Duodenal mucosa (tissue), 2 donors: ENCODE measurements at regions not wholly inside any gene's neighbourhood (a gene's known extent, or its start where the extent isn't known, plus 50 kb on each side); places are given as distances from the start of the nearest gene placed in this dataset.

Experiments used
- H3K27ac ChIP-seq: one replicate; pipeline ENCODE4 v1.7.0; 2013; ENCODE audit warnings: low read depth, low read length
- H3K27me3 ChIP-seq, 2 donors: one replicate each; pipeline ENCODE4 v1.7.0; 2013; ENCODE audit warnings: low read length in 2 of 2, control low read depth in 1 of 2; ENCODE audit not compliant: insufficient read depth in 2 of 2, control insufficient read depth in 1 of 2
- H3K36me3 ChIP-seq, 2 donors: one replicate each; pipeline ENCODE4 v1.7.0; 2013; ENCODE audit warnings: low read length in 2 of 2, control low read depth in 1 of 2; ENCODE audit not compliant: insufficient read depth in 2 of 2, control insufficient read depth in 1 of 2
- H3K4me1 ChIP-seq, 2 donors: one replicate each; pipeline ENCODE4 v1.7.0; 2013; ENCODE audit warnings: low read length in 2 of 2, control low read depth in 1 of 2; ENCODE audit not compliant: insufficient read depth in 2 of 2, control insufficient read depth in 1 of 2
- H3K4me3 ChIP-seq, 2 donors: one replicate each; pipeline ENCODE4 v1.7.0; 2013; ENCODE audit warnings: low read length in 2 of 2, low read depth in 1 of 2
- H3K9ac ChIP-seq, 2 donors: one replicate each; pipeline ENCODE4 v1.7.0; 2013; ENCODE audit warnings: low read length in 2 of 2, low read depth in 1 of 2
- H3K9me3 ChIP-seq, 2 donors: one replicate each; pipeline ENCODE4 v1.7.0; 2013; ENCODE audit warnings: low read length in 2 of 2, control low read depth in 1 of 2; ENCODE audit not compliant: control insufficient read depth in 1 of 2

DNA sequence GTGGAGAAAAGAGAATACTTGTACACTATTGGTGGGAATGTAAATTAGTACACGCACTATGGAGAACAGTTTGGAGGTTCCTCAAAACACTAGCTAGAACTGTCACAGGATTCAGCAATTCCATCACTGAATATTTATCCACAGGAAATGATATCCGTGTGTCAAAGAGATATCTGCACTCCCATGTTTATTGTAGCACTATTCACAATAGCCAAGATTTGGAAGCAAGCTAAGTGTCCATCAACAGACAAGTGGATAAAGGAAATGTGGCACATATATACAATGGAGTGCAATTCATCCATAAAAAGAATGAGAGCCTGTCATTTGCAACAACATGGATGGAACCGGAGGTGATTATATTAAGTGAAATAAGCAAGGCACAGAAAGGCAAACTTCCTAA lies 428.5 kb downstream of the CCDC91 start:
- no peaks in the 10 kb centered on the region for H3K36me3 ChIP-seq
- no peaks in the 10 kb centered on the region for H3K27me3 ChIP-seq
- no peak overlapping the region for H3K27ac ChIP-seq
- no peak overlapping the region for H3K4me3 ChIP-seq
- H3K9ac ChIP-seq, result no peak overlapping the region
- H3K4me1 ChIP-seq, result no peaks in the 10 kb centered on the region
- H3K9me3 ChIP-seq, result no peaks in the 10 kb centered on the region

GRCh38 chr12:28620281-28620680 lies 430.0 kb downstream of the CCDC91 start:
- Histone ChIP-seq H3K4me3 (no peak overlapping the region), H3K27ac (no peak overlapping the region), H3K9me3 (no peaks in the 10 kb centered on the region), H3K36me3 (no peaks in the 10 kb centered on the region), H3K27me3 (no peaks in the 10 kb centered on the region), H3K9ac (no peak overlapping the region), H3K4me1 (no peaks in the 10 kb centered on the region)

DNA sequence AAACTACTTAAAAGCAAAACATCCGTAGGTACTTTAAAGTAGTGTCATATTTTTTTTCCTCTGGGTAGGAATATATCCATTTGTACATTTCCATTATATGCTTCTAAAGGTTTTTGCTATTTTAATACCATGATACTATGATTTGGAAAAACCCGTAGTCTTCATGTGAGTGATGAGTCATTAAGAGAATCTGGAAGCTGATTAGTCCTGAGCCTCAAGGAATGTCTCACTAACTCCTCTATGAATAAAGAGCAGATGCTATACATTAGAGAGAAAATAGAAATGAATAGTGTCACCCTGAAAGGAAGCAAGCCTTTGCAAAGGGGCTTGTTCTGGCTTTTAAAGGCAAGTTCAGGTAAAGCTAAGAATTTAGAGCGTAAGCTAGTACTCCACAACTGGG lies 432.1 kb downstream of the CCDC91 start:
- Histone ChIP-seq H3K27ac (no peak overlapping the region), H3K9ac (no peak overlapping the region), H3K27me3 (no peaks in the 10 kb centered on the region), H3K9me3 (no peaks in the 10 kb centered on the region), H3K4me1 (no peaks in the 10 kb centered on the region), H3K36me3 (no peaks in the 10 kb centered on the region), H3K4me3 (no peak overlapping the region)

GRCh38 chr12:28626504-28626903 lies 436.2 kb downstream of the CCDC91 start:
- H3K36me3 ChIP-seq, result no peaks in the 10 kb centered on the region
- no peaks in the 10 kb centered on the region for H3K4me1 ChIP-seq
- H3K9me3 ChIP-seq, result no peaks in the 10 kb centered on the region
- no peaks in the 10 kb centered on the region for H3K27me3 ChIP-seq
- H3K4me3 ChIP-seq, result no peak overlapping the region
- H3K9ac ChIP-seq, result no peak overlapping the region
- no peak overlapping the region for H3K27ac ChIP-seq

DNA sequence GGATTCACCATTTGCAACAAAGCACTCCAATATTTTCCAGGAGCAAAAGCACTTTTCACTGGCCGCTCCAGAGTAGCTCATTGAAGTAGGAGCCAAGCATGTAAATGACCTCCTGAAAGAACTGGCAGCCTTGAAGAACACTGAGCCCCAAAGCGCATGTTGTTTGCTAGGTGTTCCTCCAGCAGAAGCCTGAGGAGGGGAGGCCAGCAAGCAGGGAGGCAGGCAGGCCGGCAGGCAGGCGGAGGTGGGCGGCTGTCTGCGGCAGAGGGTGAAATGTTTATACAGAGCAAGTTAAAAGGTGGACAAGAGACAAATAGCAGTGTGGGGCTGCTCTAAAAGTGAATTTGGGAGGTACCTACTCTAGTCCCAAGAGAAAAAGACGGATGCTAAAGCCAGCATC lies 439.4 kb downstream of the CCDC91 start:
- Histone ChIP-seq H3K4me1 (no peaks in the 10 kb centered on the region), H3K4me3 (no peak overlapping the region), H3K9ac (no peak overlapping the region), H3K27me3 (no peaks in the 10 kb centered on the region), H3K9me3 (no peaks in the 10 kb centered on the region), H3K36me3 (no peaks in the 10 kb centered on the region), H3K27ac (no peak overlapping the region)

- H3K27me3 ChIP-seq, result no peaks in the 10 kb centered on the region
These were observed 441.6 kb downstream of the CCDC91 start for GRCh38 chr12:28631831-28632230.

GRCh38 chr12:28640519-28640918 lies 450.3 kb downstream of the CCDC91 start:
- H3K9ac ChIP-seq, result no peak overlapping the region
- no peak overlapping the region for H3K4me3 ChIP-seq
- no peaks in the 10 kb centered on the region for H3K4me1 ChIP-seq
- H3K27ac ChIP-seq, result no peak overlapping the region
- H3K9me3 ChIP-seq, result no peaks in the 10 kb centered on the region
- H3K36me3 ChIP-seq, result no peaks in the 10 kb centered on the region
- H3K27me3 ChIP-seq, result no peaks in the 10 kb centered on the region

More at GRCh38 chr12:28631831-28632230, 441.6 kb downstream of the CCDC91 start:
- H3K4me1 ChIP-seq, result no peaks in the 10 kb centered on the region
- no peak overlapping the region for H3K27ac ChIP-seq
- no peak overlapping the region for H3K4me3 ChIP-seq
- no peak overlapping the region for H3K9ac ChIP-seq
- H3K9me3 ChIP-seq, result no peaks in the 10 kb centered on the region
- no peaks in the 10 kb centered on the region for H3K36me3 ChIP-seq

- H3K36me3 ChIP-seq, result no peaks in the 10 kb centered on the region
- no peaks in the 10 kb centered on the region for H3K27me3 ChIP-seq
- H3K9ac ChIP-seq, result no peak overlapping the region
- no peak overlapping the region for H3K4me3 ChIP-seq
- H3K27ac ChIP-seq, result no peak overlapping the region
- no peaks in the 10 kb centered on the region for H3K9me3 ChIP-seq
- H3K4me1 ChIP-seq, result no peaks in the 10 kb centered on the region
These were observed 455.2 kb downstream of the CCDC91 start for GRCh38 chr12:28645436-28645835.

DNA sequence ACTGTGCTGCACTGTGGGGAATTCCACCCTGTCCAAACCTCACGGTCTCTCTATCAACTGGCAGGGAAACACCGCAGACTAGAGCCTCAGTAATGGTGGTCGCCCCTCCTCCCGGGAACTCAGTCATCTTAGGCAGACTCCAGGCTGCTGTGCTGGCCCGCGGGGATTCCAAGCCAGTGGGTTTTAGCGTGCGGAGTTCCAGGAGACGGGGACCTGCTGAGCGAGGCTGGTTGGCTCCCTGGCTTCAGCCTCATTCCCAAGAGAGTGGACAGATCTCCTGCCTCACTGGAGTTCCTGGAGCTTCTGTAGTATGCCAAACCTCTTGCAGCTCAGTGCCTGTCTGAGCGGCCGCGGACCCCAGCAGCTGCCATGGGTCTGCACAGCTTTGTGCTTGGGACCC lies 455.6 kb downstream of the CCDC91 start:
- H3K4me3 ChIP-seq, result no peak overlapping the region
- no peak overlapping the region for H3K9ac ChIP-seq
- no peaks in the 10 kb centered on the region for H3K4me1 ChIP-seq
- no peaks in the 10 kb centered on the region for H3K9me3 ChIP-seq
- no peaks in the 10 kb centered on the region for H3K27me3 ChIP-seq
- H3K36me3 ChIP-seq, result no peaks in the 10 kb centered on the region
- H3K27ac ChIP-seq, result no peak overlapping the region

DNA sequence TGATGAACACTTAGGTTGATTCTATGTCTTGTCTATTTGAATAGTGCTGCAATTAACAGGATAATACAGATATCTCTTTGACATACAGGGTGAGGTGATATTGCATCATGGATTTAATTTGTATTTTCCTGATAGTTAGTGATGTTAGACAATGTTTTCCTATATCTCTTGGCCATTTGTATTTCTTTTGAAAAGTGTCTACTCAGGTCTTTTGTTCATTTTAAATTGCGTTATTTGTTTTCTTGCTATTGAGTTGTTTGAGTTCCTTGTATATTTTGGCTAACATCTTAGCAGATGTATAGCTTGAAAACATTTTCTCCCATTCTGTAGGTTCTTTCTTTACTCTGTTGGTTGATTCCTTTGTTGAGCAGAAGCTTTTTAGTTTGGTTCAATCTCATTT lies 460.6 kb downstream of the CCDC91 start:
- Histone ChIP-seq H3K4me3 (no peak overlapping the region), H3K4me1 (no peaks in the 10 kb centered on the region), H3K27me3 (no peaks in the 10 kb centered on the region), H3K36me3 (no peaks in the 10 kb centered on the region), H3K27ac (no peak overlapping the region), H3K9ac (no peak overlapping the region), H3K9me3 (peaks cover 0 to 2% of the 10 kb centered on the region in 2 donors)

DNA sequence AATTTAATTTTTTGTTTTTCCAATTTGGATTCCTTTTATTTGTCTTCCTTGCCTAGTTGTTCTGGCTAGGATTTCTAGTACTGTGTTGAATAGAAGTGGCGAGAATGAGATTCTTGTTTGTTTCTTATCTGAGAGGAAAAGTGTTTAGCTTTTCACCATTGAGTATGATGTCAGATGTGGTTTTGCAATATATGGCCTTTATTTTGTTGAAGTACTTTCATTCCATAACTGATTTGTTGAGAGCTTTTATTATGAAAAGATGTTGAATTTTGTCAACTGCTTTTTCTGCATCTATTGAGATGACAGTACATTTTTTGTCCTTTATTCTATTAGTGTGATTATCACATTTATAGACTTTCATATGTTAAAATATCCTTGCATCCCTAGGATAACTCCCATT lies 462.0 kb downstream of the CCDC91 start:
- peaks cover 0 to 2% of the 10 kb centered on the region in 2 donors for H3K9me3 ChIP-seq
- H3K4me3 ChIP-seq, result no peak overlapping the region
- no peaks in the 10 kb centered on the region for H3K4me1 ChIP-seq
- H3K27me3 ChIP-seq, result no peaks in the 10 kb centered on the region
- no peak overlapping the region for H3K27ac ChIP-seq
- H3K36me3 ChIP-seq, result no peaks in the 10 kb centered on the region
- H3K9ac ChIP-seq, result no peak overlapping the region
